Endometrial microvascular endothelial cells (primary cell): ENCODE measurements at regions not wholly inside any gene's neighbourhood (a gene's known extent, or its start where the extent isn't known, plus 50 kb on each side); places are given as distances from the start of the nearest gene placed in this dataset.

ENCODE experiments used
- in situ Hi-C: cut with HindIII; loops from 2 replicates; pipeline ENCODE4 v1.10.0; 2017; ENCODE audit warnings: low sequenced_read_pairs, low pct_unique_long_range_greater_than_20kb; ENCODE audit errors: inconsistent ontology term

DNA sequence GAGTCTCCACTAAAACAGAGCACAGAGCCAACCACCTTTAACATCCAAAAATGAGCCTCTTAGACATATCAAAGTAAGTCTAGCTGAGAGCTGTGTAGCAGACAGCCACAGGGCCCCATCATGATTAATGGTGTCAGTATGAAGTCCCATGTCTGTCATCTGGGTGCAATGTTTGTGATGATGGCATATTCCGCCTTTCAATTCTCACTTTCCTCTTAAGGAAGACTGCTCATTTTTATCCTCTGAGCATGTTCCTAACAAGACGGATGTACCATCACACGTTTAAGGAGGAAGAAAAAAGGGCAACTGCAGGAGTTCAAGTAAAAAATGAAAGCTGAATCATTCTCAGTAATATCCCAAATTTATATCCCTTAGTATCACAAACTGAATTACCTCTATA, 85.8 kb upstream of the KCNMB2 start:
- in situ Hi-C loops: no loop called here

DNA sequence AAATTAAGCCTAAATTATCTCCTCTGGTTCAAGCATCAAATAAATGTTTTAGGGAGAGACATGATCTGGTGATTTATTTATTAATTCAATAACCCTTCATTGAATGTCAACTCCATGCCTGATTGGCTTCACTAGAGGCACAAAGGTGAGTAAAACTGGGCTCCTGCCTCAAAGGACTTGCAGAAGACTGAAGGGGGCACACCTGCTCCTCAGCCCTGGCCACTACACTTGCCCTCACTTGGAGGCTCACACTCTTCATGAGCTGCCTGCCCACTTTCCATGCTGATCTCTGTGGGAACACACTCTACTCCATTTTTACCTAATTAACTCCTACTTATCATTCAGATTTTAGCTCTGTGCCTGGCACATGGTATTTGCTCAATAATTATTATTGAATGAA, 84.4 kb upstream of the KCNMB2 start:
- in situ Hi-C loops: no loop called here

DNA sequence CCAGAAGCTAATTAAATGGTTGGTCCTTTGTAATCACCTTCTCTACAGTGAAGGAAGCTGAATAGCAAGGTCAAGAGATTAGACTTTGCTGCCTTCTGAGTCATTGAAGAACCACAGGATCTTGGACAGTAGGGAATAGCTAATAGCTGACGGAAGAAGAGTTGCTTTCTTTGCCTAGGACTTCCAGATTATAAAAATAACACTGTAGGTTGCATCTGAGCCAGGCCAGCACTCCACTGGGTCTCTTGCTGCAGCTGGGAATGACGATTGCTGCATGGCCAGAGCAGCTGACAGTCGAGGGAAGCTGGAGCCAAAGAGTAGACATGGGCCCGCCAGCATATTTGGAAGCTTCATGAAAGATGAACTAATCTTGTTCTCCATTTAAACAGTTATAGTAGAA, 81.5 kb upstream of the KCNMB2 start:
- in situ Hi-C loops: no loop called here

DNA sequence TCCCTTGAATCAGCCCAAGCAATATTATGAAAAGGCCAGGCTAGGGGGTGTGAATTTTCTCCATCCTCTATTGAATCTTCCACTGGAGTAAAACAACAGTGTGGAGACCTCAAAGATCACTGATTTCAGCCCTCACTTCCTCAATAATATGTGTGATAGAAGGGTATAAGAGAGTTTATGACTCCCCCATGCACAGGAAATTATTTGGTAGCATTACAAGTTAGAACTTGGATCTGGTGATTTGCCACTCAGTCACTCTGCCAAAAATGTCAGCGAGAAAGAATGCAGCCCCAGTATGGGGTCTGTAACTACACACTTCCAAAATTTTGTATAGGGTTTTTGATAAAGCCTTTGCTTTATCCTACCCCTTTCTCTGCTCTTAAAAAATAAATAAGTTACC, 81.0 kb upstream of the KCNMB2 start:
- in situ Hi-C loops: no loop called here

DNA sequence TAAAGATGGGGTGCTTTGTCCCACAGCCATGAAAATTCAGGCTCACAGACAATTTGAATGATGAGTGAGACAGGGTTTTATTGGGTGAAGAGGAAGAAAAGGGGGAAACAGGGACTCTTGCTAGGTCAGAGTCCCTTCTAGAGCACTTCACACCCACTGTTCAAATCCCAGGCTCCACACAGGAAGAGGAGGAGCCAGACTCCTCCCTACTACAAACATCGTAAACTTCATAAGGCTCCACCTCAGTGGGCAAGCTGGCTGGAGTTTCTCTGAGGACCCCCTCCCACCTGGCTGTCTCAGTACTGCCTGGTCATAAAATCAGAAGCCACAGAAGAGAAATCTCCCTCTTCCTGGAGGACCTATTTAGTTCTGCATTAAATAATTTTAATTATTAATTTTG, 80.3 kb upstream of the KCNMB2 start:
- in situ Hi-C loops: no loop called here

DNA sequence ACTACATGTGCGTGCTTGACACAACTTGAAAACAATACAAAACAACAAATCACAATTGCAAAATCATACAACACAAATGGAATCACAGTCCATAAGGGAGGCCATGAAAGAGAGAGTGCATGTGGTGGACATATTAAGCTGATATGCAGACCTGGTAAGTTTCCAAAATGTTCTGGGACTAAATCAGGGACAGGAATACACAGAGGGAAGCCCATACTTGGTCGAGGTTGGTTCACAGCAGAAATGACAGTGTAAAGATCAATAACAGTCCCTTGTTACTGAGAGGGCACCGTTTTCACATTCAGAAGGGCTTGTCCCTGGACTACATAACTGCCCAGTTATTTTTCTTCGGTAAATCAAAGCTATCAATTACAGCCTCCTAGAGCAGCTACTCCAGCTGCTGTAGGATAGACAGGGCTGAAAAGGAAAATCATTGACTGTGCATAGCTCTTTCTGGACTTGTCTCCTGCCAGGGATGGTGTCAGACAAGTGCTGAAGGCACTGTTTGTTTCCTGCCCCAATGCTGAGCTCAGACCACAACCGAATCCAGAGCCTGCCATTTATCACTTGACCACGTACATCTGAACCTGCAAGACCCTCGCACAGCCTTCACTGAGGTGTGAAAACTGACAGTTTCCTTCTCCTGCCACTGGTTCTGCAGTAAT, 79.5 kb upstream of the KCNMB2 start:
- in situ Hi-C loops: no loop called here

DNA sequence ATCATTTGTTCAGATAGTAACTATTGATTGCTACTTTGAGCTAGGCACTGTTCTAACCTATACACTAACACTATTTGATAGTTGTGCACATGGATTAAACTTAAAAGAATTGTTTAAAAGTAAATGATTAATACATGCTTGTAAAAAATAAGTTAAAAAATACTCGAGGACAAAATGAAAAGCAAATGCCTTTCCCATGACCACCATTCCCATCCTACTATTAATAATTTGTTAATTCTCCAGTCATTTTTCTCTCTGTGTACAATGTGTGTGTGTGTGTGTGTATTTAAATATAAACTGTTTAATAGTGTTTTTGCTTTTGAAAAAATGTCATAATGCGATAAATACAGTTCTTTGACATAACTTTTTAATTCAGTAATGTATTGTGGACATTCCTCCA, 78.7 kb upstream of the KCNMB2 start:
- in situ Hi-C loops: no loop called here

DNA sequence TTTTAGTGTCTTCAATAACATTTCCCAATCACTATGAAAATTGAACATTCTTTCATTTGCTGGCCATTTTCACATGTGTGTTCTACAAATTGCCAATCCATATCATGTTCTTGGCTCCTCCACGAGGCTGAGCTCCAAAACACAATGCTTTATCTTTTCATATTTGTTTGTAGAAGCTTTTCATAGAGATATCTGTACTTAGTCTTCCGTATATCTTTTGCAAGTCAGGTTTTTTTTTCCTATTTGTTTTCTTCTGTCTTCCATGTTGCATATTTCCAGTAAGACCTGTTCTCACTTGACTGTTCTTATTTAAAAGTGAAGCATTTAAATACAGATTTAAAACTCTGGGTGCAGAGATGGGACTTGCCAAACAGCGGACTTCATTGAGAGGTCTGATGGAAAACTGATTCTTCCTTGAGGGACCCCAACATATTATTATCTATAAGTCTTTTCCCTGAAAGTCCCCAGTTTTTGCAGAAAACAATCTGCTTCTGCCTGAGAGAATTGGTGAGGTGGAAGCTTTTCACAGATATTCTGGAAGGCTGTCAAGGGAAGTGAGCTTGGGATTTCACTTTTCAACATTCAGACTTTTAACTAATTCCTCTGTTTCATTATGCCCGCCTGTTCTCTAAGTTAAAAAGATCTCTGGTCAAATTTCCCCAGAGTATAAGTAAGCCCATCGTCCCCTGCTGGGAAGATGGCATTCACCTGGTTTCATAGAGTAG, 77.8 kb upstream of the KCNMB2 start:
- in situ Hi-C loops: no loop called here

DNA sequence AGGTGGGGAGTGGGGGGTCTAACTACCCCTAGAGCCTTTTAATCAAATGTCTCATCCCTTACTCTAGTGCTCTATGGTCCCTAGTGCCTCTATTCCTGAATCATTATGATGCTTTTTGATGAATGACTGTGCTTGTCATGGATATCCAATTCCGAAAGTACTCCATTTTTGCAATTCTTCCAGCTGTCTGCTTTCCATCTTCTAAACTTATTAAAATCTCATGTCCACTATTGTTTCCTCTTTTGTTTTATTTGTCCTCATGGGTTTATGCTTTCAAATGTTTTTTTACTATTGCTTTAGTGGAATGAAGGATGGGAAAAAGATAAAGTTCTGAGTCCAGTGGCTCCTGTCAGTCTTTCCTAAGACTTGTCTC, 77.2 kb upstream of the KCNMB2 start:
- in situ Hi-C loops: no loop called here

DNA sequence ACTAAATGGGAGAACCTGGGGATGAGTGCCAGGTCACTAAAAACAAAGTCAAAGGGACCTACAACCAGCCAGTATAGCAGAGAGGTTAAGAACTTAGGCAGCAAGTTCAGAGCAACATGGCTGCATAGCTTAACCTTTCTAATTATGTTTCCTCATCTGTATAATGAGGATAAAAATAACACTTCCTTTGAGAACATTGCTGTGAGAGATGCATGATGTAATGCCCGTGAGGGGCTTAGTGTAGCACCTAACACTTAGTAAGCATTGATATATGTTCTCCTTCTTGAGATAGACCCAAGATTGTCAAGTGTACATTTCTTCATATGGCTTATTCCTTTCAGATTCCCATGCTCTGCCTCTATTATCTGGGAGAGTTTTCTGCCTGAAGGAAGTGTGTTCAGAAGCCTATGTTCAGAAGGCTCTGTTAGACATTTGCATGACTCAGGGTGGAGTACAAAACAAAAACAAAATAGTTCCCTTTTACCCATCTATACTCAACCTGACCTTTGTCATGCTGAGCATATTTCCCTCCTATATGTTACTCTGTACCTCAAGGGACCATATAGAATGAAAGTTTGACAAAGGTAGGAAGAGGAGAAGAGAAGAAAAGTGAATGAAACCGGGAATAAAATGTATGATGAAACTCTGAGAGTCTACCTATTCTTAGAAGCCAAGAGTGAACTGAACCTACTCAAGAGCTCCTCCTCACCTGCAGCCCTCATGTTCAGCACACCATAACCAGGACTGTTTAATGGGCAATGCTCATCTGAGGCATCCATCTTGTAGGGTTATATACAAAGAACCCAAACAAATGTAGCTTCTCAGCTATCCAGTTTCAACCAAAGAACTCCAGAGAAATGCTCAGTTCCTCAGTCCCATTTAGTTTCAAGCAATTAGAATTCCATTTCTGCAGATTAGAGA, 70.7 kb upstream of the KCNMB2 start:
- in situ Hi-C loops: no loop called here

DNA sequence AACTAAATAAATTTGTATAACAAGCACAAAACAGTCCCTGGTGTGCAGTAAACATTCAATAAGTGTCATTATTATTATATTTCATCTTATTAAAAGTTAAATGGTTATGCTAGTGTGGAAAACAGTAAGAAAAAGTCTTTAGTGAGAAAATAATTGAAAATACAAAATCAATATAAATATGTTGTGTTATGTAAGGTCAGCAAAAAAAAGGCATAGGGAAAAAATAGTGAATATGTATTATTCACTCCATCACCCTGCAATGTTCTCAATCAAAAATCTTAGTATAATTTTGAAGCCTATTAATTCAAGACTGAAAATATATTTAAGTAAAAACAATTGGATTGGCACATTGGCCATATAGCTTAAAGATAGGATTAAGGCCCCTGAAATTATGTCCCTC, 63.3 kb upstream of the KCNMB2 start:
- in situ Hi-C loops: no loop called here

DNA sequence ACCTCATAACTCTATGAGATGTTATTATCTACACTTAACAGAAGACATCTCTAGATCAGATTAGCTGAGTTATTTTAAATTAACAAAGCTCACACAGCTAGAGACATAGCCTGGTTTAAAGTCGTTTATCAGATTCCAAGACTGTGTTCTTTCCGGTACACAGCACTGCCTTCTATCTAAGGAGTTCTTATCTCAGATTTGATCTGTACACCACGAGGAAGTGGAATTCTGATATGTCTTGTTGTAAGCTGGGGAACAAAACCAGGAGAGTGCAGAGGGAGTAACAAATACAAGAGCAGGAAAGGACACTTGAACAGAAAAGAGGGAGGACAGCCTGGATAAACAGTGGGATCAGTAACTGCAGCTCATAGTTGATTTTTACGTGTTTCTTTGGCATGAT, 61.7 kb upstream of the KCNMB2 start:
- in situ Hi-C loops: no loop called here

DNA sequence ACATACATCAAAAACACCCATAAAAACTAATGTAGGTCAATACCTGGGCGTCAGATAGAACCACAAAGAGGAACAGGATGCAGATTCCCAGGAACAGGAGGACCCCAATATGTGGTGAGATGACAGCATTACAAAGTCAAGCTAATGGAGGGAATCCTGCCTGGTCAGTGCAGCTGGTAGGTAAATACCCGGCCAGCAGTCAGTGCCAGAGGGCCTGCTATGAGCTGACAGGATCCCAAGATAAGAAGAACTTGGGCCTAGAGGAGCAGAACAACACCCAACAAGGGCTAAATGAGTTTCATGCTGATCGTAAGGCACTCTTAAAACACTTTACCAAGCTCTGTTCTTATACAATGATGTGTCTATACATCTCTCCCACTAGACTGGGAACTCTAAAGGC, 61.2 kb upstream of the KCNMB2 start:
- in situ Hi-C loops: no loop called here

DNA sequence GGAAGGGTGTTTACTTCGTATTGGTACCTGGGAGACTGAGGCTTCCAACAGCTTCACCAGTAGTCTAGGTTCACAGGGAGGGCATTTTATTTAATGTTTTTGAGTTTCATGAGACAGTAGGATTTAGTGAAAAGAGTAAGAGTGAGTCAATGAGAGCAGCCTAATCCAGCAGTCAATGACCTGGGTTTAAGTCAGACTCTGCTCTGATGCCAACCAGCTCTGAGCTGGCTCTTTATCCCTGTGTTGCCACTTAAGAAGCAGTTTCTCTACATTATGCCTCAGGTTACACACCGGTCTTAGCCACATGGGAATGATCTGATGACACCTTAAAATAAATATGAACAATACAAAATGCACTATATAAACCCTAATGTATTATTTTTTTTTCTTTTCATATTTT, 59.4 kb upstream of the KCNMB2 start:
- in situ Hi-C loops: no loop called here

DNA sequence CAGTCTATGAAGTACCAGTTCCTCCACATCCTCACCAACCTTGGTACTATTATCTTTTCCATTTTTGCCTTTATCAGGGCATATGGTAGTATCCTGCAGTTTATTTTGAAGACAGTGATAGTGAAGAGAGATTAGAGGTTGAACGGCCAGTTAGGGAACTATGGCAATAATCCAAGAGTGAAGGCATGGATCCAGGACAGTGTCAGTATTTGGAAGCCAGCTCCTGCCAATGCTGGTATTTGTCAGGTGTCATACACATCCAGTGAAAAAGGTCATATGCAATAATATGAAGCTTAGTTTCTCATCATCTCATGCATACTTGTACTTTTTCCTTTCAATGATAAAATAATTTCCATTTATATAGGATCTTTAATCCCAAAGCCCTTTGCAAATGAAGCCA, 56.8 kb upstream of the KCNMB2 start:
- in situ Hi-C loops: no loop called here

DNA sequence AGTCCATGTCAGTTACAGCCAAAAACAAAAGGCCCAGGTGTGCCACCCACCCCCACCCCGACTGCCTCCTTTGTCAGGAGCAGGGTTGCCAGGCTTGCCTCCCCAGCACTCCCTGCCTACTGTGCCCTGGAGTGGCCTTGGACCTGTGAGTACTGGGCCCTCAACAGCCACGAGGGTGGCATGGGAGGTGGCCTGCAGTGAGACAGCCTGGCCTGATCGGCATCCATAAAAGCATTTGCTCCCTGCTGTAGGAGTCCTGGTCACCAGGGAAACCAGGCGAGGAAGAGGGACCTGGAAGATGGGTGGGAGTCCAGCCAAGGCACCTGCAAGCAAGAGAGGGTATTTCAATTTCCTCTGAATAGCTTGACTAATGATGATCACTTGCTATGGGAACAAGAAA, 56.4 kb upstream of the KCNMB2 start:
- in situ Hi-C loops: no loop called here

DNA sequence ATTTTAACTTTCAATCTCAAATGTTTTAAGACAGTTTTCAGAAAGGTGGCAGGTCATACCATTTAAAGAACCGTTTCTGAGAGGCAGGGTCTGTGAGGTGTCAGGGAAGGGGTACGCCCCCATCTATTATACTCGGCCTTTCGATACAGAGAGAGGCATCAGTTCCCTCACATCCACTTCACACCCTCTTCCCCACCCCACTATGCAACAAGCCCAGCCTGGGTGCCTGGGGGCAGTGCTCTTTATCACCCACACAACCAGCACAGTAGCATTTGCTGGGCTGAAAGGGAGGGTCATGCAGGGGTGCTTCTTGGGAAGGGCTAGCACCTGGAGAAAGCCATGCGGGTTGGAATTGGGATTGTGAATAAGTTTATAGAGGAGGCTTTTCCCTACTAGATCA, 56.0 kb upstream of the KCNMB2 start:
- in situ Hi-C loops: no loop called here

DNA sequence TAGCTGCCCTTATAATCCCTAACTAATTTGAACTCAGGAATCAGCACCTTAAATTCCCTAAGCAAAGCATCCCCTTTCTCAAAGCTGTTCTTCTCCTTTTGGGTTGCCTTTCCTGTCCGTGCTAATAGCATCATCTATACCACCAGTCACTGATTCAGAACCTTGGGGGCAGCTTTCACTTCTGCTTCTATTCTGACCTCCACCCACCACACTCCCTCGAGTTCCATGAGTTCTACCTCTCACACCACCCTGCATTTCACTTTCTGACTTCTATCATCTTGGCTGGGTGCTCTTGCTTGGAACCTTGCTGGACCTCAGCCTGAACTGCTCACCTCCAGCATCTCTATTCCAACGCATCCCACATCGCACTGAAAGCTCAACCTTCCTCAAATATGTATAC, 55.4 kb upstream of the KCNMB2 start:
- in situ Hi-C loops: no loop called here

DNA sequence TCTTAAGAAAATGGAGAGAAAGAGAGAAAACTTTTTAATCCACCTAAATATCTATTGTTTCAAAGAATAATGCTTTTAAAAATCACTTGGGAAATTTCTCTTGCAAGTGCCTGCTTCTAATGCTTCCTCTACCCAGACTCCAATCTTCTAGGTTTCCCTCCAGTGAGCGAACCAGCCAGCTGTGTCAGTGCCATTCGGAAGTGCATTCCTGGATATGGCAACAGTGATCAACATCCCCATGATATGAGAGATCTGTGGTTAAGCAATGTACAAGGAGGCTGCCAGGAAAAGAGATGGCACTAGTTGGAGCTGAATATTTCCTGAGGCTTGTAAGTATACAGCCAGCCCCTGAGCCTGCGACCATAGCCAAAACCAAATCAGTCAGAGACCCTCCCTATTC, 53.3 kb upstream of the KCNMB2 start:
- in situ Hi-C loops: no loop called here

DNA sequence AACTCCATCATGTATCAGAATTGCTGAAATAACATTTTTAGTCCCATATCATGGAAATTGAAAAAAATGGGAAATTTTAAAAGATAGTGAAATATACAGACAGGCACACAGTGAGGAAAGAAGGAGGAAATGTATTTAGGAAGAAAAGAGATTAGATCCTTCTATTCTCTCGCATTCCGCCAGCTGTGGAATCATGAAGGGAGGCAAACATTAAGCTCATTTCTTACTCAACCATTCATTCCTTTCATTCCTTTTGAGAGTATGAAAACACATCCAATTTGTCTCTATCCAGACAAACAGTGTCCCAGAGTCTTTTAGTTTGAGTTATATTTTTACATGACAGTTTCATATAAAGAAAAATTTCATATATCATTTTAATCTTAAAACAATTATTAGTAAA, 52.5 kb upstream of the KCNMB2 start:
- in situ Hi-C loops: no loop called here
